ENCODE measurements at regions not wholly inside any gene's neighbourhood (a gene's known extent, or its start where the extent isn't known, plus 50 kb on each side); places are given as distances from the start of the nearest gene placed in this dataset.

- no peak for DNase-seq
These were observed 157.2 kb upstream of the SLC1A4 start for GRCh38 chr2:64831977-64832328.

DNA sequence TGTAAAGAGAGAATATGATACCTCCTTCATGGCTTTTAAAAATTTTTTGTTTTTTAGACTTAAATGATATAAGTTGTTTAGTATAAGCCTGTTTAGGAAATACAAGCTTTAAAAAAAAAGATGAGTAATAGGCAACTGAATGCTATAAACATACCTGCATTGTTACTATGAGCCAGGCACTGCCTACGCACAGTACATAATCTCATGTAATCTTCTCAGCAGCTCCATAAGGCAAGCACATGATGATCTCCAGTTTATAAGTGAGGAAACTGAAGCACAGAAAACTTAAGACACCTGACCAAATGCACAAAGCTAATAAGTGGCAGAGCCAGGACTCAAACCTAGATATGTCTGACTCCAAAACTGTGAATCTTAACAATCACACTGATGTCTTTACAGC is 156.3 kb upstream of the SLC1A4 start:
- DNase-seq = no peak

DNA sequence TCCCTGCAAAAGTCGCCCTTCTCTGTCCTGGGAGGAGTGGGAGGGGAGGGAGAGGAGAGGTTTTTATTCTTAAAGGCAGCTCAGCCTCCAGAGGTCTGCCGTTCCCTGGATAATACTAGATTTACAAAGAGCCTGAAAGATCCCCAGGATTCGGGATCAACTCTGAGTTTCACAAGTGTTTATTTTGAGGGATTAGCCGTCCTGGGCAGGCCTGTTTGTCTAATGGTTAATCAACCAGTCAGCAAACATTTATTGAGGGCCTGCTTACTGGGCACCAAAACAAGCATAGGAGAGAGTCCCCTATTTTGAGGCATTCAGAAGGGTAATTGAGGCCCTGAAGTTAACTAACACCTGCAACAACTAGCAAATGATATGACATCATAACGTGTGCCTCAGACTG is 152.6 kb upstream of the SLC1A4 start:
- DNase-seq = no peak

- DNase-seq = no peak
These were observed 152.0 kb upstream of the SLC1A4 start for GRCh38 chr2:64837116-64837731.

DNA sequence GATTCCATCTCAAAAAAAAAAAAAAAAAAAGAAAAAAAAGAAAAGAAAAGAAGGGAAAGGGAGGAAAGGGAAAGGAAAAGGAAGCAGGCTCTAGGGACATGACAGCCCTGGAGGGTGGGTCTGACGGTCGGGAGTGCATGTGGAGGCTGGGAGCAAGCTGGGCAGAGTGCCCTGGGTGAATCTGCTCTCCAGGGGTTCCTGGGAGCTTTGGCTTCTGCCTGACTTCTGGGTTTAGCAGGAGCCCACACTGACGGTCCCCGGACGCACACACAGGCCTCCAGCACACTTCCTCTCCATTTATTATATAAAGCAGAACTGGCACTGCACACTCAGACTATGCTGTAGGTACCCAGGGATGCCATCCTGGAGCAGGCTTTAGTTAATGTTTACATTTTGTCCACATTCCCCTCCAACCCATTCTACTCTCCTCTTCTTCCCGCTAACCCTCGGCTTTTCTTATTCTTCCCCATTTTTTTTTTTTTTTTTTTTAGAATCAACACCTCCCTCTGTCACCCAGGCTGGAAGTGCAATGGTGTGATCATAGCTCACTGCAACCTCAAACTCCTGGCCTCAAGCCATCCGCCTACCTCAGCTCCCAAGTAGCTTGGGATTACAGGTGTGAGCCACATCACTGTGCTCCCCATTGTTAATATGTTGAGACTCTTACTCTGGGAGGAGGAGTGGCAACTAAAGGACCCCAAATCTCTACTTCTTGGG is 151.1 kb upstream of the SLC1A4 start:
- DNase-seq = no peak

- DNase-seq = no peak
These were observed 150.4 kb upstream of the SLC1A4 start for GRCh38 chr2:64838817-64839216.

DNA sequence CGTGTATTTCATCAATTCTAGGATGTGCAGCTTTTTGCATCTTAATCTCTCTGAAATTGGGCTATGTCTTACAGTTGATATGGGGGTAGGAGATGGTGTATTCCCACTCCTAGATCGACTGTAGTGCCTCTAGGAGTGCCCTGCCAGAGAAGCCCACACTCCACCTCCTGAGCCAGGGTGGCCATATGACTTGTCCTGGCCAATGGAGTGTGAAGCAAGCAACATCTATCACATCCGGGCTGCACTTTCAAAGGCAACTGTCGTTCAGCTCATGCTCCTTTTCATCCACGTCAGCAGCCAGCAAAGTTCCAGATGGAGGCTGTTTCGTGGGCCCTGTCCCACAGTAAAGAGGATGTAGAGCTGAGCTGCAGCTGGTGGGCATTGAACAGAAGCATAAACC is 149.4 kb upstream of the SLC1A4 start:
- DNase-seq = no peak

DNA sequence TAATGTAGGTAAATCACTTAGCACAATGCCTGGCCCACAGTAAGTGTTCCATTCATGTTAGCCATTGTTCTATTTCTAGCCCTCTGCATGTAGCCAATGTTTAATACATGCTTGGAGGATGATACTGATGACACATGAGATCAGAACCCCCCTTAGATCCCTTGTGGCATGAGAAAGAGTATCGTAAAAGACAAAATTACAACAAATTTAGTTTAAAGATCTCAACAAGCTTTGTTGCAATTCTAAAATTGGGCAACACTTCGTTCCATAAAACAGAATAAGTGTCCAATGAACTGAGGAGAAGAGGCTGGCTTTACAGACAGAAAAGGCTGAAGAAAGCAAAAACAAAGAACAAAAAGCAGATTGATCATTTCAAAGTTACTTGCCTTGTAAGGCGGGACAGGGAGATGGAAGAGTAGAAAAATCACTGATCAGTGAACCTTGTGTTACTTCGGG is 148.7 kb upstream of the SLC1A4 start:
- no peak for DNase-seq

DNA sequence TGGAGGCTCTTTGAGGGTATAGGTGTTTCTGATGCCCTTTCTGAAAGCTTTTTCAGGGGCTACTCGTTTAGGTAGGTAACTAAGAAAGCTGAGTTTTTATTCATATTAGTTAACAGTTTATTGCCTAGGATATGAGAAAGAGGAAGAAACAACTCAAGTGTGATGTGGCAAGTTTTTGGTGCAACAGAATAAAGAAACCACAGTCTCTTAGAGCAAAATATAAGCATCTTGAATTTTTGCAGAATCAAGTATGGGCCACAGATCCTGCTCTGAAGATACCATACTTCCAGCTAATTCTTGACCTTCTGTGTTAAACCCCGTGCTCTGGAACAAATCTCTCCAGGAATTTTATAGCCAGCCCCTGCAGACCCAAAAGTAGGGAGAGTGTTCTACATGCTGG is 147.7 kb upstream of the SLC1A4 start:
- no peak for DNase-seq

GRCh38 chr2:64842030-64842429 is 147.2 kb upstream of the SLC1A4 start:
- DNase-seq = no peak

DNA sequence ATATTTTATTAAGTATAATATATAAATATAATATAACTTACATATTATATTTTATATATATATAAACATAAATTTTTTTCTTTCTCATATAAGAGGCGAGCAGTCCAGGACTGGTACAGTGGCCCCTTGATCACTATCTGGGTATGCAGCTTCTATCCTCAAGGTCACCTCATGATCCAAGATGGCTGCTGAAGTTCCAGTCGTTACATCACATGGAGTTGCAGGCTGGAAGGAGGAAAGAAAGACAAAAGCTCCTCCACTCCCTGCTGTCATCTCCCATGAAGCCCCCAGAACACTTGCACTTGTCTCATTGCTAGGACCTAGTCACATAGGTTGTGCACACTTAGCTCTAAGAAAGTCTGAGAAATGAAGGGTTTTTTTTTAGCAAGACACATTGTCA is 145.1 kb upstream of the SLC1A4 start:
- no peak for DNase-seq

DNA sequence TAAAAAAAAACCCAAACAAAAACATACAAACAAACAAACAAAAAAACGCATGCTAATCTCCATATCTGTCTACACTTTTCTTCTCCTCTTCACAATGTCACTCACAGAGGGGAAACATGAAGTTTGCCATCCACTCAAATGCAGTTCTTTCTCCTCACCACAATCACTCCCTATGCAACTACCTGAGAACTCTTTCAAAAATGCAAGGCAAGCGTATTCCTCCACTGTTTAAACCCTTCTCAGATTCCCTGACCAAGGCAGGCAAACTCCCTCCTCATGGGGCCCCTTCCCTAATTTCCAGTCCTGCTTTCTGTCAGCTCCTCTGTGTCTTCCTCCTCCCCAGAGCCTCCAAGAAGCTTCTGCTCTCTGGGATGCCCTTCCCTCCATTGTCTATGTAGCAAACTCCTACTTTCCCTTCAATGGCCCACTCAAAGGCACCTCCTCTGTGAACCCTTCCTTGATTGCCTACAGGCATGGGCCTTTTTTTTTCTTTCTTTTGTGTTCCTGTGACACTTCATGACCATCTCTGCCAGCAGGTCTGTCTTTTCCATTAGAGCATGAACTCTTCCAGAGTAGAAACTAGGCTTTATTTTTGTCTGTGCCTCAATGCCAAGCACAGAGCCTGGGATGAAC is 143.8 kb upstream of the SLC1A4 start:
- no peak for DNase-seq

DNA sequence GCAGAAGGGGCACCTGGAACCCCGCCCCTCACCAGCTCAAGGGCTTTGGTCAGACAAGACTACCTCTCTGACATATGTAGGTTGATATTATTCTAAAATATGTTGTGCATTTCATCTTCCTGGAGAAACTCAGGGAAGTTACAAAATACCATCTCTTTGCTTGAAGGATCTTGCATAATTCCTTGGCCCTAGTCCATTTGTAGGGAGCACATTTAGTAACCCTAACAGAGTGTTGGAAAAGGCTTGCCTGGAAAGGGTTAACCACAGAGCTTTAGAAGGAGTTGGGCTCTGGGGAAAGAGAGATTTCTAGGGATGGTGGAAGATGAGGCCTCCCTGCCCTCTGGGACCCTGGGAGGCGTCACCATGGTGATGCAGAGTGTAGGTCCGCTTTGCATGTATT is 143.0 kb upstream of the SLC1A4 start:
- DNase-seq = no peak

GRCh38 chr2:64847930-64848329 is 141.3 kb upstream of the SLC1A4 start:
- DNase-seq = no peak

DNA sequence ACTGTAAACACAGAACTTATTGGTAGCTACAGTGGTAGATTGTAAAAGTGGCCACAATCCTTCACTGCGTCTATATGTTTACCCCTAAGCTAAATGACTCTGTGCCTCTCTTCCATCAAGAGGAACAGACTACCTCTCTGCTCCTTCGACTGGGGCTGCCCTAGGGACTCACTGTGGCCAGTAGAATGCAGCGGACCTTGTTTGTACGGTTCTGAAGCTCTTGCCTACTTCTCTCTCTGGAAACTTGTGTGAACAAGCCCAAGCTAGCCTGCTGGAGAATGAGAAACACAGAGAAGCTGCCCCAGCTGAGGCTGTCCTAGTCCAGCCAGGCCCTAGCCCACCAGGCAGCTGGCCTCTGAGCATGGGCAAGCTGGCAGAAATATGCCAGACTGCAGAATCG is 140.8 kb upstream of the SLC1A4 start:
- no peak for DNase-seq

DNA sequence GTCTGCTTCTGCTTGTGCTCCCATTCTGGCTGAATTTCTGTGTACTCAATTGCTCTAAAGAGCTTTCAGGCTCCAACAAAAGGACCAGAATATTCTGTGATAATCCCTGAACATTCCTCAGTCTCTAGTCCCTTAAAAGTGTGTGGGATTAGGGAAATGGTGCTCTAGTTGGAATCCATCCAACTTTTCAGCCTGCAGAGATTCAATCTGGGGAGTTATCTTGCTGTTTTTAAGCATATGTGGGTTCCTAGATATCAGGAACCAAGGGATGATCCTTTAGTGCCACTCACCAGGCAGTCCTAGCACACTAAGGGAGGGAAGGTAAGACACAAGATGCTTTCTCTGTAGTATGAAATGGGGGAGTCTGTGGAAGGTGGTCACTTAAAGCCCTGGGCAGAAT is 140.3 kb upstream of the SLC1A4 start:
- no peak for DNase-seq

DNA sequence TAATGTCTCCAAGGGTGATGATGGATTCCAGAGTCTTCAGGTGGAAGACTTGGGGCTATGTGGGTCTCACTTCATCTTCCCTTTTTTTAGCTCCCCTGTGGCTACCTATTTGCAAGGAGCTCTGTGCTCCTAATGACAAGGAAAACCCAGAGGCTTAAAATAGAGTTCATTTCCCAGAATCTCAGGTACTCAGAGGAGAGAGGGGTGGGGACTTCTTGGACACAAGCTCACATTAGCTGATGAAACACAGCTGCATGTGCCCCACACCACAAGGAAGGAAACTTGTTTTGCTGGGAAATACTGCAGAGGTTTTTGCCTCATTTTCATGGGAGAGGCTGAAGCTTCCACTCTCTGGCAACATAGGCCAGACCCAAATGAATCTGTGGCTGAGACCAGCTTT is 138.6 kb upstream of the SLC1A4 start:
- no peak for DNase-seq

DNA sequence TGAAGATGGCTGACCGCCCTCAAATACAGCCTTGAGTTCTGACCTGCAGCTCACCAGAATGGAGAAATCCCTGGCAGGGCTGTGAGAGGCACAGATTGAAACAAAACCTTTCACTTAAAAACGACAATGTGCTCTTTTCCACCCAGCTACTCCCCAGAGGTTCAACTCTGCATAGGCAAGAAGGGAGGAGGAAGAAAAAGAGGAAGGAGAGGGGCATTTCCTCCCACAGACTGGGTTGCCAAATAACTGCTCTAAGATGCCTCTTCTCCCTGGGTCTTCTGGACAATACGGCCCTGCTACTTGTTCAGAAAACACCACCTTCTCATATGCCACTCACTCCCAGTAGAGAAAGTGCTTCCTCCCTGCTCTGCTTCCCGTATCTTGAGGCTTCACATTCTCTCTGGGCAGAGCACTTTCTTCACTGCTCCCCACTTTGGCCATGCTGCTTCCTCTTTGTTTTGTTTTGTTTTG is 136.4 kb upstream of the SLC1A4 start:
- DNase-seq = no peak

DNA sequence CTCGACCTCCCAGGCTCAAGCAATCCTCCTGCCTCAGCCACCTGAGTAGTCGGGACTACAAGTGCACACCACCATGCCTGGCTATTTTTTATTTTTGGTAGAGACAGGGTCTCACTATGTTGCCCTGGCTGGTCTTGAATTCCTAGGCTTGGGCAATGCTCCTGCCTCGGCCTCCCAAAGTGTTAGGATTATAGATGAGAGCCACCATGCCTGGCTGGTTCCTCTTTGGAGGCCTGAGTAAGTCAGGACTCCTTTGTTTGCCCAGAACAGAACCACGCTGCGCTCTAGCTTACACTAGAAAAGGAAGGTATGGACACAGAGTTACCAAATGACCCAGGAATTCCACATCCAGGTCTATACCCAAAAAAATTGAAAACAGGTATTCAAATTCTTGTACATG is 135.9 kb upstream of the SLC1A4 start:
- DNase-seq = no peak

DNA sequence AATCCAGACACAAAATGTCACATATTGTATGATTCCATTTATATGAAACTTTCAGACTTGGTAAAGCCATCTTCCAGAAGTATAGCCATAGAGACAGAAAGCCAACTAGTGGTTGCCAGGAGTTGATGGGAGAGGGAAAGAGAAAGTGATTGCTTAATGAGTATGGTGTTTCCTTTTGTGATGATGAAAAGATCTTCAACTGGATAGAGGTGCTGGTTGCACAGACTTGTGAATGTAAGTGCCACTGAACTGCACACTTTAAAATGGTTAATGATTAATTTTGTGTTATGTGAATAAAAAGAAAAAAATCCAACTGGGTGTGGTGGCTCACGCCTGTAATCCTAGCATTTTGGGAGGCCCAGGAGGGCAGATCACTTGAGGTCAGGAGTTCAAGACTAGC is 135.3 kb upstream of the SLC1A4 start:
- DNase-seq = no peak

- DNase-seq = no peak
These were observed 134.4 kb upstream of the SLC1A4 start for GRCh38 chr2:64854773-64855237.

DNA sequence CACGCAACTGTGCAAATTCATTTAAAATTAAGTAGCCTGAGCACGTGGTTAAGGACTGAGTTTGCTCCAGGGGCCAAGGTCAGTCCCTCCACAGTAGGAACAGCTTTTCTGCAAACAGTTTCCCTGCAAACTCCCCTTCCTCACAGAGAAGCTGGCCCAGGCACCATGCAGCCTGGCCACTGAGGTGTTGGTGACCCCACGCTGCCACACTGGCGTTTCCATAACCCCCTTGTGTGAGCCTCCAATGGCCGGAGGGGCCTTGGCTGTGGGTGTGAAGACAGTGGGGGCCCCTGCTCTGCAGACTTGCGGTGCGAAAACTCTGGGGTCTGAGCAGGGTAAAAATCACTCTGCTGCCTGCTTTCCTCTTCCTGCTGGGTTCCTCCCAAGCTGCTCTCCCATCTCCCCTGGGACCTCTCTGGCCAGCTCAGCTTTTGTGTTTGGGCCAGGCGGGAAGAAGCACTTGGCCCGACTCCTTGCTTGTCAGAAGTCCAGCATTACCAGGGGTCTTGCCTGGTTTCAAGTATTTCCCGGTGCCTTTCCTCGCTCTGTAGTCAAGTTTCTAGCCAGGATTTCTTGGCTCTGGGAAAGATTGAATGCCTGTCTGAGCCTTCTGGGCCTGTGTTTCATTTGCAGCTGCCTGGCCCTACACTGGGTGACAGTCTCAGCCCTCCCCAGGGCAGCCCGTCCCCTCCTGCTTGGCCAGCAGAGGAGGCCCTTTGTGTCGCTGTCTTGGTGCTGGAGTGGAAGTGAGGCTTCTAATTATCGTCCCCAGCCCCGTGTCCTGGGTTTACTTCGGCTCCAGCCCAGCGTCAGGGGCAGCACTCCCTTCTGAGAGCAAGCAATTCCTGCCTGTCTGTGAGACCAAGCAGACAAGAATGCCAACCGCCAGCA is 131.4 kb upstream of the SLC1A4 start:
- DNase-seq = no peak
